ENCODE measurements at regions not wholly inside any gene's neighbourhood (a gene's known extent, or its start where the extent isn't known, plus 50 kb on each side); places are given as distances from the start of the nearest gene placed in this dataset.

DNA sequence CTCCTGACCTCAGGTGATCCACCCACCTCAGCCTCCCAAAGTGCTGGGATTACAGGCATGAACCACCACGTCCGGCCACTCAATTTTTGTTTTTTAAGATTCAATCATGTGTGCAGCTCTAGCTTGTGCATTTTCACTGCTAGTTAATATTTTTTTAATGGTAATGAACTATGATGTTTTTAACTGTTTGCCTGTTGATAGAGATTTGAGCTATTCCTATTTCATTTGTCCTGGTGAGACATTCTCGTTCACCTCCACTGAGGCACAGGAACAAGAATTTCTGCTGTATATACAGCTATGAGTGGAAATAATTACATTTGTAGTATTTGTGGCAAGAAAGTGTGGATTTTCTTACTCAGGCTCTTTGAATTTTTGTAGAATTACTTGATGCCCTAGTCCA, 137.7 kb upstream of the MYOCD start:
- H3K4me1 ChIP-seq (ENCODE audit: control insufficient read depth in 1 of 2, insufficient read depth in 2 of 2, low read depth in 1 of 2, low read length in 1 of 2): no peaks in the 10 kb centered on the region

GRCh38 chr17:12530161-12530560, 135.5 kb upstream of the MYOCD start:
- no peaks in the 10 kb centered on the region for H3K9me3 ChIP-seq
- WGBS (ENCODE audit: low lambda C conversion rate): 18% methylated on average over 4 of the region's 4 CpGs
- no peaks in the 10 kb centered on the region for H3K4me1 ChIP-seq (ENCODE audit: control insufficient read depth in 1 of 2, insufficient read depth in 2 of 2, low read depth in 1 of 2, low read length in 1 of 2)
- no peaks in the 10 kb centered on the region for H3K36me3 ChIP-seq (replicated peaks in 1 of 2; ENCODE audit: control insufficient read depth in 1 of 2, insufficient read depth in 2 of 2, low read length in 1 of 2)
- ChIA-PET CTCF (interaction anchor here (0.8 to 1.1 kb wide), 2 partner anchors 16 to 18 kb away, joined by 3 to 4 read pairs; no protein-coding TSS in a partner anchor), POLR2A (no interaction called here)
- no peaks in the 10 kb centered on the region for H3K79me2 ChIP-seq (ENCODE audit: insufficient read depth)
- no peak overlapping the region for H3K4me2 ChIP-seq
- DNase-seq: no peak
- no peaks in the 10 kb centered on the region for H4K20me1 ChIP-seq (ENCODE audit: insufficient read depth)
- no peak overlapping the region for H3K27ac ChIP-seq (ENCODE audit: low read depth in 2 of 2, low read length in 1 of 2)
- no peaks in the 10 kb centered on the region for H3K27me3 ChIP-seq (ENCODE audit: insufficient read depth)
- no peak overlapping the region for H3K4me3 ChIP-seq (ENCODE audit: low read depth in 2 of 2, low read length in 1 of 2)
- no peaks in the 10 kb centered on the region for H3F3A ChIP-seq (replicated peaks; ENCODE audit: insufficient read depth)
- no peak overlapping the region for H3K9ac ChIP-seq
- no peak overlapping the region for H2AFZ ChIP-seq (ENCODE audit: low read depth)
- no peaks in the 10 kb centered on the region for H3K9me2 ChIP-seq
- TF ChIP-seq TCF12 (IDR thresholded peaks at IDR 0.05): no peak
- TF ChIP-seq RCOR1 (IDR thresholded peaks at IDR 0.05; ENCODE audit: low read length): no peak
- TF ChIP-seq CHD2 (IDR thresholded peaks at IDR 0.05; ENCODE audit: low read length, partially characterized antibody): no peak
- TF ChIP-seq GATA2 (CRISPR knock-in tag; IDR thresholded peaks at IDR 0.05): no peak
- TF ChIP-seq, protein P1, sequence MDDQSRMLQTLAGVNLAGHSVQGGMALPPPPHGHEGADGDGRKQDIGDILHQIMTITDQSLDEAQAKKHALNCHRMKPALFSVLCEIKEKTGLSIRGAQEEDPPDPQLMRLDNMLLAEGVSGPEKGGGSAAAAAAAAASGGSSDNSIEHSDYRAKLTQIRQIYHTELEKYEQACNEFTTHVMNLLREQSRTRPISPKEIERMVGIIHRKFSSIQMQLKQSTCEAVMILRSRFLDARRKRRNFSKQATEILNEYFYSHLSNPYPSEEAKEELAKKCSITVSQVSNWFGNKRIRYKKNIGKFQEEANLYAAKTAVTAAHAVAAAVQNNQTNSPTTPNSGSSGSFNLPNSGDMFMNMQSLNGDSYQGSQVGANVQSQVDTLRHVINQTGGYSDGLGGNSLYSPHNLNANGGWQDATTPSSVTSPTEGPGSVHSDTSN (IDR thresholded peaks at IDR 0.05): no peak
- TF ChIP-seq ELF1 (IDR thresholded peaks at IDR 0.05): no peak
- TF ChIP-seq, protein P2, sequence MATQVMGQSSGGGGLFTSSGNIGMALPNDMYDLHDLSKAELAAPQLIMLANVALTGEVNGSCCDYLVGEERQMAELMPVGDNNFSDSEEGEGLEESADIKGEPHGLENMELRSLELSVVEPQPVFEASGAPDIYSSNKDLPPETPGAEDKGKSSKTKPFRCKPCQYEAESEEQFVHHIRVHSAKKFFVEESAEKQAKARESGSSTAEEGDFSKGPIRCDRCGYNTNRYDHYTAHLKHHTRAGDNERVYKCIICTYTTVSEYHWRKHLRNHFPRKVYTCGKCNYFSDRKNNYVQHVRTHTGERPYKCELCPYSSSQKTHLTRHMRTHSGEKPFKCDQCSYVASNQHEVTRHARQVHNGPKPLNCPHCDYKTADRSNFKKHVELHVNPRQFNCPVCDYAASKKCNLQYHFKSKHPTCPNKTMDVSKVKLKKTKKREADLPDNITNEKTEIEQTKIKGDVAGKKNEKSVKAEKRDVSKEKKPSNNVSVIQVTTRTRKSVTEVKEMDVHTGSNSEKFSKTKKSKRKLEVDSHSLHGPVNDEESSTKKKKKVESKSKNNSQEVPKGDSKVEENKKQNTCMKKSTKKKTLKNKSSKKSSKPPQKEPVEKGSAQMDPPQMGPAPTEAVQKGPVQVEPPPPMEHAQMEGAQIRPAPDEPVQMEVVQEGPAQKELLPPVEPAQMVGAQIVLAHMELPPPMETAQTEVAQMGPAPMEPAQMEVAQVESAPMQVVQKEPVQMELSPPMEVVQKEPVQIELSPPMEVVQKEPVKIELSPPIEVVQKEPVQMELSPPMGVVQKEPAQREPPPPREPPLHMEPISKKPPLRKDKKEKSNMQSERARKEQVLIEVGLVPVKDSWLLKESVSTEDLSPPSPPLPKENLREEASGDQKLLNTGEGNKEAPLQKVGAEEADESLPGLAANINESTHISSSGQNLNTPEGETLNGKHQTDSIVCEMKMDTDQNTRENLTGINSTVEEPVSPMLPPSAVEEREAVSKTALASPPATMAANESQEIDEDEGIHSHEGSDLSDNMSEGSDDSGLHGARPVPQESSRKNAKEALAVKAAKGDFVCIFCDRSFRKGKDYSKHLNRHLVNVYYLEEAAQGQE (IDR thresholded peaks at IDR 0.05; ENCODE audit: low read depth, low read length): no peak
- no peak for TF ChIP-seq NRF1 (IDR thresholded peaks at IDR 0.05; ENCODE audit: low read depth, low read length)
- TF ChIP-seq YY1 (IDR thresholded peaks at IDR 0.05; ENCODE audit: low read depth): no peak
- no peak for TF ChIP-seq MXI1 (IDR thresholded peaks at IDR 0.05; ENCODE audit: low read depth, low read length)
- TF ChIP-seq RFX5 (IDR thresholded peaks at IDR 0.05; ENCODE audit: low read length): no peak
- TF ChIP-seq SMC3 (IDR thresholded peaks at IDR 0.05; ENCODE audit: low read depth, low read length): no peak
- no peak for TF ChIP-seq SIN3A (IDR thresholded peaks at IDR 0.05; ENCODE audit: borderline replicate concordance, low read depth, low read length)
- TF ChIP-seq ZBTB33 (IDR thresholded peaks at IDR 0.05; ENCODE audit: borderline replicate concordance, low read depth): no peak

More for the DNA sequence above, 137.7 kb upstream of the MYOCD start:
- H3K36me3 ChIP-seq (replicated peaks in 1 of 2; ENCODE audit: control insufficient read depth in 1 of 2, insufficient read depth in 2 of 2, low read length in 1 of 2): no peaks in the 10 kb centered on the region
- TF ChIP-seq USF1 (IDR thresholded peaks at IDR 0.05; ENCODE audit: borderline replicate concordance, low read depth) (no peak), GABPA (IDR thresholded peaks at IDR 0.05; ENCODE audit: low read depth) (no peak), TCF12 (IDR thresholded peaks at IDR 0.05) (no peak), NFIC (IDR thresholded peaks at IDR 0.05; ENCODE audit: borderline replicate concordance) (no peak), RCOR1 (IDR thresholded peaks at IDR 0.05; ENCODE audit: low read length) (no peak), EZH2phosphoT487 (IDR thresholded peaks at IDR 0.05; ENCODE audit: borderline replicate concordance, low read depth) (no peak), FOSL2 (IDR thresholded peaks at IDR 0.05; ENCODE audit: borderline replicate concordance, low read depth) (no peak)
- TF ChIP-seq, protein P3, sequence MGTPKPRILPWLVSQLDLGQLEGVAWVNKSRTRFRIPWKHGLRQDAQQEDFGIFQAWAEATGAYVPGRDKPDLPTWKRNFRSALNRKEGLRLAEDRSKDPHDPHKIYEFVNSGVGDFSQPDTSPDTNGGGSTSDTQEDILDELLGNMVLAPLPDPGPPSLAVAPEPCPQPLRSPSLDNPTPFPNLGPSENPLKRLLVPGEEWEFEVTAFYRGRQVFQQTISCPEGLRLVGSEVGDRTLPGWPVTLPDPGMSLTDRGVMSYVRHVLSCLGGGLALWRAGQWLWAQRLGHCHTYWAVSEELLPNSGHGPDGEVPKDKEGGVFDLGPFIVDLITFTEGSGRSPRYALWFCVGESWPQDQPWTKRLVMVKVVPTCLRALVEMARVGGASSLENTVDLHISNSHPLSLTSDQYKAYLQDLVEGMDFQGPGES (IDR thresholded peaks at IDR 0.05; ENCODE audit: low read depth, low read length): no peak
- ChIA-PET POLR2A (no interaction called here), CTCF (interaction anchor here (0.8 kb wide), 1 partner anchor 9 kb away, joined by 4 read pairs; no protein-coding TSS in a partner anchor)
- 16% methylated on average over 3 of the region's 3 CpGs for WGBS (ENCODE audit: low lambda C conversion rate)
- no peaks in the 10 kb centered on the region for H3K79me2 ChIP-seq (ENCODE audit: insufficient read depth)
- no peak for DNase-seq
- H4K20me1 ChIP-seq (ENCODE audit: insufficient read depth): no peaks in the 10 kb centered on the region
- no peaks in the 10 kb centered on the region for H3K9me2 ChIP-seq
- no peak overlapping the region for H3K4me3 ChIP-seq (ENCODE audit: low read depth in 2 of 2, low read length in 1 of 2)
- no peak overlapping the region for H3K27ac ChIP-seq (ENCODE audit: low read depth in 2 of 2, low read length in 1 of 2)
- no peak overlapping the region for H3K9ac ChIP-seq
- no peak overlapping the region for H3K4me2 ChIP-seq
- H3F3A ChIP-seq (replicated peaks; ENCODE audit: insufficient read depth): no peaks in the 10 kb centered on the region
- no peak overlapping the region for H2AFZ ChIP-seq (ENCODE audit: low read depth)
- H3K9me3 ChIP-seq: no peaks in the 10 kb centered on the region
- H3K27me3 ChIP-seq (ENCODE audit: insufficient read depth): no peaks in the 10 kb centered on the region

Data from SK-N-SH (cell line).